ENCODE measurements at regions not wholly inside any gene's neighbourhood (a gene's known extent, or its start where the extent isn't known, plus 50 kb on each side); places are given as distances from the start of the nearest gene placed in this dataset.

GRCh38 chr3:176950743-176951142 is 246.5 kb downstream of the TBL1XR1 start:
- H3K27me3 ChIP-seq (ENCODE audit: low read depth, low read length): no peaks in the 10 kb centered on the region
- H3K36me3 ChIP-seq (ENCODE audit: control insufficient read depth in 1 of 2, insufficient read depth in 2 of 2, low read length in 2 of 2): no peaks in the 10 kb centered on the region
- no peaks in the 10 kb centered on the region for H3K9me3 ChIP-seq (ENCODE audit: control insufficient read depth in 1 of 2, low read length in 2 of 2)
- H3K4me1 ChIP-seq (ENCODE audit: control insufficient read depth in 1 of 2, insufficient read depth in 2 of 2, low read length in 2 of 2): peaks cover 0 to 9% of the 10 kb centered on the region in 2 donors
- no peak overlapping the region for H3K4me3 ChIP-seq (ENCODE audit: low read depth in 1 of 2, low read length in 2 of 2)
- no peak overlapping the region for H3K27ac ChIP-seq (ENCODE audit: low read length)

- Histone ChIP-seq H3K4me1 (ENCODE audit: control insufficient read depth in 1 of 2, insufficient read depth in 2 of 2, low read length in 2 of 2) (no peaks in the 10 kb centered on the region), H3K36me3 (ENCODE audit: control insufficient read depth in 1 of 2, insufficient read depth in 2 of 2, low read length in 2 of 2) (no peaks in the 10 kb centered on the region), H3K27me3 (ENCODE audit: low read depth, low read length) (no peaks in the 10 kb centered on the region), H3K27ac (ENCODE audit: low read length) (no peak overlapping the region), H3K9me3 (ENCODE audit: control insufficient read depth in 1 of 2, low read length in 2 of 2) (no peaks in the 10 kb centered on the region), H3K4me3 (ENCODE audit: low read depth in 1 of 2, low read length in 2 of 2) (no peak overlapping the region)
These were observed 249.1 kb downstream of the TBL1XR1 start for GRCh38 chr3:176948151-176948550.

- Histone ChIP-seq H3K9me3 (ENCODE audit: control insufficient read depth in 1 of 2, low read length in 2 of 2) (no peaks in the 10 kb centered on the region), H3K4me1 (ENCODE audit: control insufficient read depth in 1 of 2, insufficient read depth in 2 of 2, low read length in 2 of 2) (no peaks in the 10 kb centered on the region), H3K27me3 (ENCODE audit: low read depth, low read length) (no peaks in the 10 kb centered on the region), H3K27ac (ENCODE audit: low read length) (no peak overlapping the region), H3K36me3 (ENCODE audit: control insufficient read depth in 1 of 2, insufficient read depth in 2 of 2, low read length in 2 of 2) (no peaks in the 10 kb centered on the region), H3K4me3 (ENCODE audit: low read depth in 1 of 2, low read length in 2 of 2) (no peak overlapping the region)
These were observed 251.1 kb downstream of the TBL1XR1 start for GRCh38 chr3:176946202-176946601.

GRCh38 chr3:176942305-176942704 is 255.0 kb downstream of the TBL1XR1 start:
- Histone ChIP-seq H3K9me3 (ENCODE audit: control insufficient read depth in 1 of 2, low read length in 2 of 2) (no peaks in the 10 kb centered on the region), H3K27ac (ENCODE audit: low read length) (no peak overlapping the region), H3K4me3 (ENCODE audit: low read depth in 1 of 2, low read length in 2 of 2) (no peak overlapping the region), H3K27me3 (ENCODE audit: low read depth, low read length) (no peaks in the 10 kb centered on the region), H3K36me3 (ENCODE audit: control insufficient read depth in 1 of 2, insufficient read depth in 2 of 2, low read length in 2 of 2) (no peaks in the 10 kb centered on the region), H3K4me1 (ENCODE audit: control insufficient read depth in 1 of 2, insufficient read depth in 2 of 2, low read length in 2 of 2) (peaks cover 0 to 14% of the 10 kb centered on the region in 2 donors)

- no peak overlapping the region for H3K27ac ChIP-seq (ENCODE audit: low read length)
- no peaks in the 10 kb centered on the region for H3K9me3 ChIP-seq (ENCODE audit: control insufficient read depth in 1 of 2, low read length in 2 of 2)
- peaks cover 0 to 14% of the 10 kb centered on the region in 2 donors for H3K4me1 ChIP-seq (ENCODE audit: control insufficient read depth in 1 of 2, insufficient read depth in 2 of 2, low read length in 2 of 2)
- H3K4me3 ChIP-seq (ENCODE audit: low read depth in 1 of 2, low read length in 2 of 2): no peak overlapping the region
- H3K36me3 ChIP-seq (ENCODE audit: control insufficient read depth in 1 of 2, insufficient read depth in 2 of 2, low read length in 2 of 2): no peaks in the 10 kb centered on the region
- no peaks in the 10 kb centered on the region for H3K27me3 ChIP-seq (ENCODE audit: low read depth, low read length)
These were observed 255.6 kb downstream of the TBL1XR1 start for GRCh38 chr3:176941689-176942088.

GRCh38 chr3:176939022-176939817 is 258.1 kb downstream of the TBL1XR1 start:
- Histone ChIP-seq H3K4me3 (ENCODE audit: low read depth in 1 of 2, low read length in 2 of 2) (no peak overlapping the region), H3K36me3 (ENCODE audit: control insufficient read depth in 1 of 2, insufficient read depth in 2 of 2, low read length in 2 of 2) (no peaks in the 10 kb centered on the region), H3K4me1 (ENCODE audit: control insufficient read depth in 1 of 2, insufficient read depth in 2 of 2, low read length in 2 of 2) (peaks cover 0 to 14% of the 10 kb centered on the region in 2 donors), H3K9me3 (ENCODE audit: control insufficient read depth in 1 of 2, low read length in 2 of 2) (no peaks in the 10 kb centered on the region), H3K27ac (ENCODE audit: low read length) (no peak overlapping the region), H3K27me3 (ENCODE audit: low read depth, low read length) (no peaks in the 10 kb centered on the region)

- Histone ChIP-seq H3K4me3 (ENCODE audit: low read depth in 1 of 2, low read length in 2 of 2) (no peak overlapping the region), H3K27ac (ENCODE audit: low read length) (no peak overlapping the region), H3K9me3 (ENCODE audit: control insufficient read depth in 1 of 2, low read length in 2 of 2) (no peaks in the 10 kb centered on the region), H3K27me3 (ENCODE audit: low read depth, low read length) (no peaks in the 10 kb centered on the region), H3K36me3 (ENCODE audit: control insufficient read depth in 1 of 2, insufficient read depth in 2 of 2, low read length in 2 of 2) (no peaks in the 10 kb centered on the region), H3K4me1 (ENCODE audit: control insufficient read depth in 1 of 2, insufficient read depth in 2 of 2, low read length in 2 of 2) (peaks cover 0 to 14% of the 10 kb centered on the region in 2 donors)
These were observed 259.3 kb downstream of the TBL1XR1 start for GRCh38 chr3:176937994-176938393.

GRCh38 chr3:176937541-176937940 is 259.7 kb downstream of the TBL1XR1 start:
- Histone ChIP-seq H3K4me1 (ENCODE audit: control insufficient read depth in 1 of 2, insufficient read depth in 2 of 2, low read length in 2 of 2) (peaks cover 0 to 14% of the 10 kb centered on the region in 2 donors), H3K4me3 (ENCODE audit: low read depth in 1 of 2, low read length in 2 of 2) (no peak overlapping the region), H3K27ac (ENCODE audit: low read length) (no peak overlapping the region), H3K9me3 (ENCODE audit: control insufficient read depth in 1 of 2, low read length in 2 of 2) (no peaks in the 10 kb centered on the region), H3K27me3 (ENCODE audit: low read depth, low read length) (no peaks in the 10 kb centered on the region), H3K36me3 (ENCODE audit: control insufficient read depth in 1 of 2, insufficient read depth in 2 of 2, low read length in 2 of 2) (no peaks in the 10 kb centered on the region)

GRCh38 chr3:176935194-176935888 is 261.9 kb downstream of the TBL1XR1 start:
- Histone ChIP-seq H3K36me3 (ENCODE audit: control insufficient read depth in 1 of 2, insufficient read depth in 2 of 2, low read length in 2 of 2) (no peaks in the 10 kb centered on the region), H3K4me1 (ENCODE audit: control insufficient read depth in 1 of 2, insufficient read depth in 2 of 2, low read length in 2 of 2) (peaks cover 0 to 14% of the 10 kb centered on the region in 2 donors)

GRCh38 chr3:176934698-176935097 is 262.6 kb downstream of the TBL1XR1 start:
- Histone ChIP-seq H3K4me1 (ENCODE audit: control insufficient read depth in 1 of 2, insufficient read depth in 2 of 2, low read length in 2 of 2) (peaks cover 0 to 14% of the 10 kb centered on the region in 2 donors), H3K9me3 (ENCODE audit: control insufficient read depth in 1 of 2, low read length in 2 of 2) (no peaks in the 10 kb centered on the region), H3K4me3 (ENCODE audit: low read depth in 1 of 2, low read length in 2 of 2) (no peak overlapping the region), H3K27ac (ENCODE audit: low read length) (no peak overlapping the region), H3K36me3 (ENCODE audit: control insufficient read depth in 1 of 2, insufficient read depth in 2 of 2, low read length in 2 of 2) (no peaks in the 10 kb centered on the region), H3K27me3 (ENCODE audit: low read depth, low read length) (no peaks in the 10 kb centered on the region)

More at GRCh38 chr3:176935194-176935888, 261.9 kb downstream of the TBL1XR1 start:
- H3K27ac ChIP-seq (ENCODE audit: low read length): no peak overlapping the region
- H3K27me3 ChIP-seq (ENCODE audit: low read depth, low read length): no peaks in the 10 kb centered on the region
- no peak overlapping the region for H3K4me3 ChIP-seq (ENCODE audit: low read depth in 1 of 2, low read length in 2 of 2)
- no peaks in the 10 kb centered on the region for H3K9me3 ChIP-seq (ENCODE audit: control insufficient read depth in 1 of 2, low read length in 2 of 2)

- H3K27me3 ChIP-seq (ENCODE audit: low read depth, low read length): no peaks in the 10 kb centered on the region
- no peak overlapping the region for H3K4me3 ChIP-seq (ENCODE audit: low read depth in 1 of 2, low read length in 2 of 2)
- H3K27ac ChIP-seq (ENCODE audit: low read length): no peak overlapping the region
- H3K36me3 ChIP-seq (ENCODE audit: control insufficient read depth in 1 of 2, insufficient read depth in 2 of 2, low read length in 2 of 2): no peaks in the 10 kb centered on the region
- H3K9me3 ChIP-seq (ENCODE audit: control insufficient read depth in 1 of 2, low read length in 2 of 2): no peaks in the 10 kb centered on the region
- H3K4me1 ChIP-seq (ENCODE audit: control insufficient read depth in 1 of 2, insufficient read depth in 2 of 2, low read length in 2 of 2): peaks cover 0 to 8% of the 10 kb centered on the region in 2 donors
These were observed 263.6 kb downstream of the TBL1XR1 start for GRCh38 chr3:176933704-176934103.

All from muscle layer of duodenum (tissue), 2 donors.